HEK293T (cell line): ENCODE measurements at regions not wholly inside any gene's neighbourhood (a gene's known extent, or its start where the extent isn't known, plus 50 kb on each side); places are given as distances from the start of the nearest gene placed in this dataset.

Experiments
- BHLHE40 ChIP-seq: fragments of 450-650 bp; IDR thresholded peaks from 2 replicates; pipeline ENCODE4 v1.6.1; 2016; ENCODE audit warnings: mild to moderate bottlenecking, moderate library complexity, borderline replicate concordance
- CTBP1 ChIP-seq: fragments of 450-650 bp; IDR thresholded peaks from 2 replicates; pipeline ENCODE4 v1.6.1; 2016; ENCODE audit warnings: borderline replicate concordance
- FOXK2 ChIP-seq: fragments of 450-650 bp; IDR thresholded peaks from 2 replicates; pipeline ENCODE4 v1.6.1; 2016; ENCODE audit warnings: mild to moderate bottlenecking
- FOXM1 ChIP-seq: fragments of 450-650 bp; IDR thresholded peaks from 2 replicates; pipeline ENCODE4 v1.6.1; 2017; ENCODE audit warnings: mild to moderate bottlenecking, borderline replicate concordance
- LEF1 ChIP-seq: fragments of 450-650 bp; IDR thresholded peaks from 2 replicates; pipeline ENCODE4 v1.6.1; 2017; ENCODE audit warnings: mild to moderate bottlenecking, borderline replicate concordance
- SP1 ChIP-seq: fragments of 450-650 bp; IDR thresholded peaks from 2 replicates; pipeline ENCODE4 v1.6.1; 2017
- SUZ12 ChIP-seq: fragments of 450-650 bp; IDR thresholded peaks from 2 replicates; pipeline ENCODE4 v1.6.1; 2016; ENCODE audit warnings: mild to moderate bottlenecking
- ZNF384 ChIP-seq: fragments of 450-650 bp; IDR thresholded peaks from 2 replicates; pipeline ENCODE4 v1.6.1; 2016
- TF ChIP-seq, protein P1 (sequence below): fragments of 450-650 bp; IDR thresholded peaks from 2 replicates; pipeline ENCODE4 v1.6.1; 2016

DNA sequence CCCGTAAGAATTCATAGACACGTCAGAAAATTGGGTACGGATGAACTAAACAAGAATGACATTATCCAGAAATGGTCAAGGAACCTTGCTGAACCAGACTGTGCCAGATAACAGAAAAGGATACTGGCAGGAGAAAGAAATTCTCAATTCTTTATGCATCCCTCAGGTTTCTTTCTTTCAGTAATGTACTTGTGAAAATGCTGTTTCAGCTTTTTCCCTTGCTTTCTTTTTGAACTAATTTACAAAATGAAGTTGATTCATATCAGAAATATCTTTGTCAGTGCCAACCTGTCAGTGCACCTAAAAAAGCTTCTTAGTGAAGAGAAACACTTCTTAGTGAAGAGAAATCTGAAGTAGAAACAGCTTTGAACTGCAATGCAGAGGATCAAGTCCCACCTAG lies 643.6 kb upstream of the RORB start:
- TF ChIP-seq ZNF384 (no peak), BHLHE40 (no peak), SUZ12 (no peak), SP1 (no peak), FOXM1 (no peak), FOXK2 (no peak), LEF1 (no peak), CTBP1 (no peak)
- TF ChIP-seq, protein P1, sequence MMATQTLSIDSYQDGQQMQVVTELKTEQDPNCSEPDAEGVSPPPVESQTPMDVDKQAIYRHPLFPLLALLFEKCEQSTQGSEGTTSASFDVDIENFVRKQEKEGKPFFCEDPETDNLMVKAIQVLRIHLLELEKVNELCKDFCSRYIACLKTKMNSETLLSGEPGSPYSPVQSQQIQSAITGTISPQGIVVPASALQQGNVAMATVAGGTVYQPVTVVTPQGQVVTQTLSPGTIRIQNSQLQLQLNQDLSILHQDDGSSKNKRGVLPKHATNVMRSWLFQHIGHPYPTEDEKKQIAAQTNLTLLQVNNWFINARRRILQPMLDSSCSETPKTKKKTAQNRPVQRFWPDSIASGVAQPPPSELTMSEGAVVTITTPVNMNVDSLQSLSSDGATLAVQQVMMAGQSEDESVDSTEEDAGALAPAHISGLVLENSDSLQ: no peak
